ENCODE measurements at regions not wholly inside any gene's neighbourhood (a gene's known extent, or its start where the extent isn't known, plus 50 kb on each side); places are given as distances from the start of the nearest gene placed in this dataset.

- Histone ChIP-seq H3K27me3 (ENCODE audit: insufficient read depth, poor library complexity, severe bottlenecking) (no peaks in the 10 kb centered on the region), H3K4me3 (replicated peaks; ENCODE audit: insufficient read depth, low read length) (no peak overlapping the region), H3K27ac (replicated peaks) (no peak overlapping the region)
- no peak for DNase-seq (ENCODE audit: low read depth in 1 of 2, low spot score in 1 of 2)
- TF ChIP-seq POLR2AphosphoS5 (IDR thresholded peaks at IDR 0.05; ENCODE audit: low read depth): no peak
- TF ChIP-seq REST (IDR thresholded peaks at IDR 0.05; ENCODE audit: insufficient replicate concordance, low read depth): no peak
- TF ChIP-seq GABPA (IDR thresholded peaks at IDR 0.05; ENCODE audit: low read depth): no peak
- TF ChIP-seq SPI1 (IDR thresholded peaks at IDR 0.05; ENCODE audit: borderline replicate concordance, low read depth): no peak
- TF ChIP-seq CTCF (IDR thresholded peaks at IDR 0.05; ENCODE audit: insufficient read depth, low read length): no peak
Measured at GRCh38 chr2:153140498-153140897, 338.1 kb downstream of the RPRM start.

GRCh38 chr2:153138651-153139375, 339.7 kb downstream of the RPRM start:
- no peaks in the 10 kb centered on the region for H3K27me3 ChIP-seq (ENCODE audit: insufficient read depth, poor library complexity, severe bottlenecking)

More at GRCh38 chr2:153138651-153139375, 339.7 kb downstream of the RPRM start:
- no peak for TF ChIP-seq REST (IDR thresholded peaks at IDR 0.05; ENCODE audit: insufficient replicate concordance, low read depth)
- TF ChIP-seq SPI1 (IDR thresholded peaks at IDR 0.05; ENCODE audit: borderline replicate concordance, low read depth): no peak
- TF ChIP-seq POLR2AphosphoS5 (IDR thresholded peaks at IDR 0.05; ENCODE audit: low read depth): no peak
- no peak for TF ChIP-seq GABPA (IDR thresholded peaks at IDR 0.05; ENCODE audit: low read depth)
- TF ChIP-seq CTCF (IDR thresholded peaks at IDR 0.05; ENCODE audit: insufficient read depth, low read length): no peak
- Histone ChIP-seq H3K27ac (replicated peaks) (no peak overlapping the region), H3K4me3 (replicated peaks; ENCODE audit: insufficient read depth, low read length) (no peak overlapping the region)
- DNase-seq (ENCODE audit: low read depth in 1 of 2, low spot score in 1 of 2): no peak

Data from HL-60 (cell line).